GM19452 (cell line): ENCODE measurements at regions not wholly inside any gene's neighbourhood (a gene's known extent, or its start where the extent isn't known, plus 50 kb on each side); places are given as distances from the start of the nearest gene placed in this dataset.

Experiments used
- ATAC-seq: cut with Tn5 transposase; IDR thresholded peaks from one replicate; pipeline ENCODE4 v1.9.1; 2021; ENCODE audit not compliant: unreplicated experiment

DNA sequence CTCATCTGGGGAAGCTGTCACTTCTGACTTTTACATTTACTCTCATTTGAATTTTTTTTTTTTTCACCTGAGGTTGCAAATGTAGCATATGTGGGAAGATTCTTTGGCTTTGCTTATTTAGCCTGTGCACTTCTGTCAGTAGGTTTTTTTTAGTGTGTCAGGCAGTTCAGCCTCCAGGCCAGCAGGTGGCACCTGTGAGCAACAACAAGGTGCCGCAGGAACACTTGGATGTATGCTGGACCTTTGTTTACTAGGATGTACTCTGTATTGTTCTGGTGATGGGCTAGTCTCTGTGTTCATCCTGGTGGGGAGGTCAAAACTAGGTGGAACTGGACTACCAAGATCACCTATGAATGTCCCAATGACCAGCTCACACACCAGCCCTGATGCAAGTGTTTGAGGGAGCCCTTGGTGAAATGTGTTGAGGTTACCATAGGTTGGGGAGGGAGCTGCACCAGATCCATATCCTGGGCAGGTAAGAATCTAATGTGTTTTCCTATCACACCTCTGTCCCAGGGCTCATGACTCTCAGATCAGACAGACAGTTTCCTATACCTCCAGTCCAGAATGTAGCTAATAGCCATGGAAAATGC is 618.2 kb downstream of the BRINP3 start:
- ATAC-seq = no peak

DNA sequence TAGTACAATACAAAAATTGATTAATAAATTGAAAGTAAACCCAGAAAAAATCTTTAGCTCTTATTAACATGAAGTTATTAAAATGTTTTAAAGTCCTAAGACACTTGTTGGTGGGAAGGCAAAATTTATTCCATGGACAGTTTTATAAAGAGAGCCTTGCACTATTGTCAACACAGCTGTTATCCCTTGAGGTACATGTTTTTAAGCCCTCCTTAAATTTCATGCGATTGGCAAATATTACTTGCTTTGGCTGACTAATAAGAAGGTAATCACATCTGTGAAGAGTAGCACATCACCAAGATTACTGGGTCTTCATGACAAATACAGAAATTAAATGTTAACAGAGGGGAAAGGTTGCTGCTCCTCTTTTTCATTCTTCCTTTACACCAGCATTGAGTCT is 611.1 kb downstream of the BRINP3 start:
- no peak for ATAC-seq

DNA sequence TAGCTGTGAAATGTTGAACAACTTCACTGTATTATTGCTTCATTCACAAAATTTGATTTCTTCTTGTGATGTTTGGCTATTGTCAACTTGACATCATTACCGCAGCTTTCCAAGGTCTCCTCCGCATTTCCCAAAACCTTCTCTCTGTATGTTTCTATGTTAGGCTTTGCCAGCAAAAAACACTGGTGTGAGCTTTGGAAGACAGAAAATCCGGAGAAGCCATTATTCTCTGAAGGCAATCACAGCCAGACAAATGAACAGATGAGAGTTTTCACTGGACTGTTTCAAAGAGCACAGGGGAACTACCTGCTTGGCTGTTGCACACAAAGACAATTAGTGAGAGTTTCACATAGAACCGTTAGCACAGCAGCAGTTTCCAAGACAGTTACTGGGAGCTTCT is 609.6 kb downstream of the BRINP3 start:
- no peak for ATAC-seq

DNA sequence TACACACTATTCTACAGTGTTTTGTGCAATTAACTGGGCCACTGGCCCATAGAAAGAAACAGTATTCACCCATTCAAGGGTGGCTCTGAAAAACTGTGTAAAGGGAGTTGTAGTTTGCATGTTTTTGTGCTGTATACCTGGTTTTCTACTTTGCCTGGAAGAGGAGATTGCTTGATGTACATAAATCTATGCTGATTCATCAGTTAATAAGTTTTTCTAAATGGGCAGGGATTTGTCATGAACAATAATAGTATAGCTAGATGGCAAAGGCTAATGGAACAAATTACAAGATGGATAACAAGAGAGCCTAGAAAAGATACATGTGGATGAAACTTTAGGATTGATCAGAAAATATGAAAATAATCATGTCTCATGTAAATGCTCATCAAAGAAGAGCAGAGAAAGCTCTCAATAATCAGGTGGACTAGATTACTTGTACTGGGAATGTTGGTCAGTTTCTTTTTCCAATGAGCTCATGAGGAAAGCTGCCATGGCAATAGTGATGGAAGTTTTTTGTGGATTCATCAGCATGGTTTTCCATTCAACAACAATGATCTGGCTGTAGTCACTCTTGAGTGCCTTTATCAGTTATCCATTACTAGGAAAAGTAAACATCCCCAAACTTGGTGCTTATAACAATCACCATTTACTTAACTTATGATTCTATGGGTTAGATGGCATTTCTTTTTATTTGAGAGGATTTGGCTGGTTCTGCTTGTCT is 602.8 kb downstream of the BRINP3 start:
- ATAC-seq = no peak

DNA sequence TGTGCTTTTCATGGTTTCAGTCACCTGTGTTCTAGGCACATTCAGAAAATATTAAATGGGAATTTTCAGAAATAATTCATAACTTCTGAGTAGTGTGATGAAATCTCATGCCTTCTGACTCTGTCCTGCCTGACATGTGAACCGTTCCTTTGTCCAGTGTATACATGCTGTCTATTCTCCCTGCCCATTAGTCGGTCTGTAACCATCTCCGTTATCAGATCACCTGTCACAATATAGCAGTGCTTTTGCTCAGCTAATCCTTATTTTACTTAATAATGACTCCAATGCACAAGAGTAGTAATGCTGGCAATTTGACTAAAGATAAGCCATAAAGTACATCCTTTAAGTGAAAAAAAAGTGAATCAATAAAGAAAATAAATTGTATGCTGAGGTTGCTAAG is 597.5 kb downstream of the BRINP3 start:
- no peak for ATAC-seq

DNA sequence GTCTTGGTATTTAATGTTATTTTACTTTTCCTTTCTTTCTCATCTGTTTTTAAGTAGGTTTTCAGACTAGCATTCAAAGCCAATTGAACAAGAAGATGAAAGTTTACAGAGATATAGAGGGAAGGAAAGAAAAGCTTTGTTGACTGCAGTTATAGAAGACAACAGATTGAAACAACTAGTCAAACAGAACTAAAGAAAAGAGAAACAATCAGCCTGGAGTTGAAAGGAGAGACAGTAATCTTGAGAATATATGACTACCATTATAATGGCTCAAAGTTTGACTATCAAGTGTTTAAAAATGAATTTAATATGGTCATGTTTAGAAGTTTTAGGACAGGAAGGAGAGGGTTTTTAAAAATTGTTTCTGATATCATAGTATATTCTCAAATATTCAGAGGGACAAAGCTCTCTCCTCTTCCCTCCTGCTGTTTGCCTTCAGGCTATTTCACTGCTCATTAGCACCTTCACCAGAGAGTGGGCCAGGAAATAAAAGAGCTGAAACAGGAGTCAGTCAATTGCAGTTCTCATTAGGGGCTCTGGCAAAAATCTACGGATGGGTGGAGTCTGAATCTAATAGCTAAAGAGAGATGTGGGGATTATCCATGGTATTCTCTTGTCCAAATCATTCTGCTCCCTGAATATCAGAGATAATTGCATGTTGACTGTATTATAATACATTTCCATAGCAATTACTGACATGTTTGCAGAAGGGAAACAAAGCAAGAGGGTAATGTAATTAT is 577.8 kb downstream of the BRINP3 start:
- ATAC-seq = no peak

DNA sequence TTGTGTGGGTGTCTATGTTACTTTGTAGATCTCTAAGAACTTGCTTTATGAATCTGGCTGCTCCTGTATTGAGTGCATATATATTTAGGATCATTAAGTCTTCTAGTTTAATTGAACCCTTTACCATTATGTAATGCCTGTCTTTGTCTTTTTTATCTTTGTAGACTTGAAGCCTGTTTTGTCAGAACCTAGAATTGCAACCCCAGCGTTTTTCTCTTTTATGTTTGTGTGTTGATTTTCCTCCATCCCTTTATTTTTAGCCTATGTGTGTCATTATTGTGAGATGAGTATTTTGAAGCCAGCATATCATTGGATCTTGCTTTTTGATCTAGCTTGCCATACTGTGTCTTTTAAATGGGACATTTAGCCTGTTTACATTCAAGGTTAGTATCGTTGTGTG is 573.2 kb downstream of the BRINP3 start:
- no peak for ATAC-seq

DNA sequence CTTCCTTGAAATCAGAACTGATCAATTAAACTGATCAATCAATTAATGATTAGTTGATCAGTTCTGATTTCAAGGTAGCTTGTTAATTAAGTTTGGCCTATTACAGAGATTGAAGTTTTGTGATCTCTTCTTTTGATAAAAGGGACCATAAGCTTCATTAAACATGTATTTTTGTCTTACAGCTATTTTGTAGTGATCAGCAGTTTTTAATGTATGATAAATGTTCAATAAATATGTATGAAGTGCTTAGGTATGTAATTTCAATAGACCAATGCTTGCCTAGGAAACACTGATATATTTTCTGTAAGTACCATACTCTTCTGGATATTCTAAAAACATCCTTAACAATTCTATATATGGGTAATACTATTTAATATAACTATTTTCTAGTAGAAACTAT is 569.6 kb downstream of the BRINP3 start:
- no peak for ATAC-seq

DNA sequence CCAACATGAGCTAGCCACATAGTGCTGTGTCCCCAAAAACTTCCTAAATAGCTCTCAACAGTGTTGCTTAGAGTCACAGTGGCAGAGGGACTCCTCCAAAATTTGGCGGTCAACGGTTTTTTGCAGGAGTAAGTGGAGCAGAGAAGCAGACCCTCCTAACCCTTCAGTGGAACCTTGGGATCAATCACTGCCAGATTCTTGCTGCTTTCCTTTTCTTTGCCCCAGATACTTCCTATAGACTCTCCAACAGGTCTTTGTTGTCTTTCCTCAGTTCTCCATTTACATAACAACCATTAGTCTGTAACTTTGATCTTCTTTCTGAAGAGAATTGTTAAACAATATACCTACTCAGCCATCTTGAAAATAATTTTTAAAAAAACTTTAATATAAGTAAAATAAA is 556.1 kb downstream of the BRINP3 start:
- no peak for ATAC-seq

DNA sequence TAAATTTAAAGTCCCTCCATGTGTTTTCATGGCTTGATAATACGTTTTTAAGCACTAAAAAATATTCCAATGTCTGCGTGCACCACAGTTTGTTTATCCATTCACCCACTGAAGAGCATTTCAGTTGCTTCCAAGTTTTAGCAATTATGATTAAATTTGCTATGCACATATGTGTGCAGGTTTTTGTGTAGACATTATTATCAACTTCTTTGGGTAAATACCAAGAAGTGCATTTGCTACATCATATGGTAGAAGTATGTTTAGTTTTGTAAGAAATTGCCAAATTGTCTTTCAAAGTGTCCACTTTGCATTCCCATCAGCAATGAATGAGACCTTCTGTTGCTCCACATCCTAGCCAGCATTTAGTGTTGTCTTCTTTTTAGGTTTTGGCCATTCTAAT is 550.0 kb downstream of the BRINP3 start:
- ATAC-seq = no peak

DNA sequence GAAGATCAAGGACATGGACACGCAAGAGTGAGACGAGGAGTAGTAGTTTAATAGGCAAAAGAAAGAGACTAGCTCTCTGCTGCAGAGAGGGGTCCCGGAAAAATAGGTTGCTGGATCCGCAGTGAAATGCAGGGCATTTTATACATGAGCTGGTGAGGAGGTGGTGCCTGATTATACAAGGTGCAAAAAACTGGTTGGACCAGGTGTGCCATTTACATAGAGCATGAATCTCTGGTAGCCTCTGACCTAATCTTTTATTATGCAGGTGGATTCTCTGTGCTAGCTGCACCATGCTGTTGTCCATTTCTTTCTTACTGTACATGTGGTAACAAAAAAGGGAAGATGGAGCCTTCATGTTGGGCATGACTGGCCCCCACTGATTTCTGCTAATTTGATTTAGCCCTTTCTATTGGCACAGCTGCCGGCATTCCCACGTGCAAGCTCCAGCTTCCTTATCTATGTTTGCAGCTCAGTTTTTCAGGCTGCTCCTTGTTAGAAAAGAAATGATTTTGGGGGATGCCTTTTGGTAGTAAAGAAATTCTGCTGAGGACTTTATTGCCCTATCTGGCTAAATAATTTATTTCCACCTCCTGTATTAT is 548.1 kb downstream of the BRINP3 start:
- ATAC-seq = no peak

DNA sequence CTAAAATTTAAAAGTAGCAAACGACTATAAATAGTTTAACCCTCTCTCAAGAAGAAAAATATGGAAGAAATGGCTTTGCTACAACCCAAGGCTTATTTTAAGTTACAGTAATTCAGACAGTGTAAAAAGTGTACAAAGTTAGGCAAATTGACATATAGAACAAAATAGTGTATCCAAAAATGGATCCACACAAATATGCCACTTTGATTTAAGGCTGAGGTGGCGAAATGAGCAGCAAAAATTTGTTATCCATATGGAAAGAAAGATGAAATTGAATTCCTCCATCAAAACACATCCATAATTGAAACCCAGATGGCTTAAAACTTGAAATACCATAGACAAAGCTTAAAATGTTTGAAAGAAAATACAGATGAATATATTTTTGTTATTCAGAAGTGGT is 540.8 kb downstream of the BRINP3 start:
- ATAC-seq = no peak

DNA sequence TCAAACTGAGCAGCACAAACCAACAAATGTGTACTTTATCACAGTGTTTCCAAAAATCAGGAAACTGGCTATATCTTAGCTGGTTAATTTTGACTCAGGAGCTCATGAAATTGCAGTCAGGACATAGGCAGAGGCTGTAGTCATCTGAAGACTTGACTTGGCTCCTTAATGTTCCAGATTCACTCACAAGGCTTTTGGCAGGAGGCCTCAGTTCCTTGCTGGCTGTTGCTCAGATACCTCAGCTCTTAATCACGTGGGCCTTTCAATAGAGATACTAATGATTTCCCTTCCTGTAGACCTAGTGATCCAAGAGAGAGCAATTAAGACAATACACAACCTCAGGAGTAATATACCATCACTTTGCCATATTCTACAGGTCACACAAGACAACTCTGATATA is 537.7 kb downstream of the BRINP3 start:
- ATAC-seq = no peak

DNA sequence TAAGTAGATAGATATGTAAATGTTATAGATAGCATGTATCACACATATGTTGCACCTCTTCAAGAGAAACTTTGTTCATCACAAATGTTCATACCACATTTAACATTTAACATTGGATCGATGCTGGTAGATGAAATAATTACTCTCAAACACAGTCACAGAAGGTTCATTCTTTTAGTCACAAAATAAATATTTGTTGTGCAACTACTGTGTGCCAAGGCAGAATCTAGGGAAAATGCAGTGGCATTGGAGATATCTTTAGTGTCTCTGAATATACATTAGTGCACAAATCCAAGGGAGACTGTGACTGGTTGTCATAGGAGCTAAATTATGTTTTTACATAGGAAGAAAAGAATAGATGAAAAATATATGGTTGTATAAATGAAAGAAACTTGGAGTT is 535.7 kb downstream of the BRINP3 start:
- no peak for ATAC-seq

DNA sequence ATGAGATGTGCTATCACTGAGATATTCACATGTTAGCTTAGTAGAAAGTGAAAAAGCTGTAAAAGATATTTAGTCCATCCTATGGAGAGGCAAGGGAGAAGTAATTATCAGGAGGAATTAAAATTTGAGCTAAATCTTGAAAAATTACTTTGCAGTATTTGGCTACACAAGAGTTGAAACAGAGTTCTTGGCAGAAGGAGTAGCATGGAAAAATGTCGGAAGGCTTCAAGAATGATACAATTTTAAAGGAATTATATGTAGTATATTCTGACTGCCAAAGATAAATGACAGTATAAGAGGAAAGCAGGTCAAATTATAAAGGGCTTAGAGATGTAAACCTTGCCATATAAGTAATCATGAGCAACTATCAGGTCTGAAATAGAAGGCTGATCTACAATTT is 518.9 kb downstream of the BRINP3 start:
- ATAC-seq = no peak

DNA sequence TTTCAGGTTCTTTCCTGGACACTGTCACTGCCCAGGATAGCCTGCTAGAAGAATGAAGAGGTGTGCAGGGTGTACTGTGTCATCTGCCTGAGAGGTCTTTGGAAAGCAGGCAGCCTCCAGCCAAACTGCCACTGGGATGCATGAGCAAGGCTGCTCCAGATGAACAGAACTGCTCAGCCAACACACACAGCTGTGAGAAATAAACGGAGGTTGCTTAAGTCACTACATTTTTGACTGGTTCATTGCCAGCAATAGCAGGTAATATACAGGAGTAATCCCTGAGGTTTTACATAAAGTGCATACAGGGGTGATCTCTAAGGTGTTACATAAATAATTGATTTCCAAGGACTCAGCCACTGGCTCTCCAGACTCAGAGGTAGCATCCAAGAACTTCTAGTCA is 516.9 kb downstream of the BRINP3 start:
- no peak for ATAC-seq

DNA sequence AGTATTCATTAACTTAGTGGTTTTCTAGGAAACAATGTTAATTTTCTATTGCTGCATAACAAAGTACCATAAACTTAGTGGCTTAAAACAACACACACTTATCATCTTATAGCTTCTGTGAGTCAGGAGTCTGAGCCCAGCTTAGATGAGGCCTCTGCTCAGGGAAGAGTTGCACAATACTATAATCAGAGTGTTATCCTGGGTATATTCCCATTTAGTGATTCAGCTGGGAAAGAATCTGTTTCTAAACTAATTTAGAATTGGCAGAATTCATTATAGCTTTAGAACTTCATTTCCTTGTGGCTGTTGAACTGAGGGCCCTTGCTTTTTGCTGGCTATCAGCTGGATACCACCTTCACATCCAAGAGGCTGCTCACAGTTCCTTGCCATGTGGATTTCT is 515.5 kb downstream of the BRINP3 start:
- ATAC-seq = no peak

DNA sequence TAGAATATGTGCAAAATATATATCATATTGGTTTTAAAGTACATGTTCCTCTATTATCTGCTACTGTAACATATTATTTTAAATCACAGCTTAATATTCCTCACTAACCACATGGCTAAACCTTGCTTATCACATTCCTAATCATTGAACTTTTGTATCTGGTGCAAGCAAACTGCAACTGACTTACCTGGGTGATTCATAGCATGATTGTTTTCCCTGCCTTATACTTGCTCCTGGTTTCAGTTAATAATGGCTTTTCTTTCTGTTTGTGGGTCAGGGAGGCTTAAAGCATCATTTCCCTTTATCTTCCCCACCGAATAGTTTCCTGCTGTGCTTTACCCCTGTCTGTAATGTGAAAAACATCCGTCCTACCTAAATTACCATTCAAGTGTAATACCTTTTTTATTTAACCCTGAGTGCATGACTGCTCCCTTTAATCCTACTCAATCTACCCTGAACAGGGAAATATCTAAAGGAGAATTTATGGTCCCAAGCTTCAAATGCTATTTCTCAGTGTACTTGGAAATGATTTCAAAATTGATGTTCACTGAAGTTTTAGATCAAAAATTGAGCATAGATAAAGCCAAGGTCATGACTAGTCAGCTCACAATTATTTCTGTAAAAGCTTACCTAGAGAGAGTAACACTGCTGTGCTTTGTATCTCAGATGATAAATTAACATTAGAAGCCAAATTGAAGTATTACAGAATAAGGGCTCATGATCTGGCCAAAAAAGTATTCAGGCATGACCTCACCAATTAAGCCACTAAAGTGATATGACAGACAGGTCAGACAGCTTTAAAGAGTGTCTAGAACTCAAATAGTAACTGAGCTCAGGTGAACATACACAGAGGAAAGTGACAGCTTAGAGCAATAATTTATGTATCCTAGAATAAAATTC is 507.1 kb downstream of the BRINP3 start:
- no peak for ATAC-seq

DNA sequence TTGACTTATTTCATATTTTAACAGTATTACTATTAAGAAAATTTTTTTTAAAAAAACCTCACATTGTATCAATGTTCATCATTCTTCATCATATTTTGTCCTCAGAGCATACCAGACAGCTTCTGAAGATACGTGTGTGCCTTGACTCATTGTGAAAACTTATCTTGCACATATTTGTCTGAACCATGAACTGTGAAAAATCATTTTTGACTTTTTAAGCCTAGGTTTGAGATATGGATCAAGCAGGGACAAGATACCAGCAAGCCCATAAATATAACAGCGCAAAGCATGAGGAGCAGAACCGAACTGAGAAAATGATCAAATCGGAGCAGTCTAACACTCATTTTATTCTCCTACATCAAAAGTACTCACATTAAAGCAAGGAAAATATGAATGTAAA is 506.0 kb downstream of the BRINP3 start:
- ATAC-seq = no peak

DNA sequence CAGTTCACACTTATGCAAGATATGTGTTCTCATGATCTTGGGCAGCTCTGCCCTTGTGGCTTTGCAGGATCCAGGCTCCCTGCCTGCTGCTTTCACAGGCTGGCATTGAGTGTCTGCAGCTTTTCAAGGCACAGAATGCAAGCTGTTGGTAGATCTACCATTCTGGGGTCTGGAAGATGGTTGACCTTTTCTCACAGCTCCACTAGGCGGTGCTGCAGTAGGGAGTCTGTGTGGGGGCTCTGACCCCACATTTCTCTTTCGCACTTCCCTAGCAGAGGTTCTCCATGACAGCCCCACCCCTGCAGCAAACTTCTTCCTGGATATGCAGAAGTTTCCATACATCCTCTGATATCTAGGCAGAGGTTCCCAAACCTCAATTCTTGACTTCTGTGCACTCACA is 500.5 kb downstream of the BRINP3 start:
- ATAC-seq = no peak
